Fibroblast of lung (primary cell): ENCODE measurements at regions not wholly inside any gene's neighbourhood (a gene's known extent, or its start where the extent isn't known, plus 50 kb on each side); places are given as distances from the start of the nearest gene placed in this dataset.

Experiments used
- CTCF ChIP-seq, 2 donors: IDR thresholded peaks in 1 of 2; conservative IDR thresholded peaks in 1 of 2; 1 replicate in 1 of 2; 2 replicates in 1 of 2; pipeline ENCODE4 v1.5.1; 2011 to 2012; ENCODE audit warnings: low read length in 2 of 2, control low read depth in 1 of 2, inconsistent platforms in 1 of 2, low read depth in 1 of 2, mild to moderate bottlenecking in 1 of 2
- EZH2 ChIP-seq: IDR thresholded peaks from 2 replicates; pipeline ENCODE4 v1.5.1; 2012; ENCODE audit warnings: low read length, control low read depth, mild to moderate bottlenecking; ENCODE audit errors: missing control alignments

- no peak for TF ChIP-seq CTCF (conservative IDR thresholded peaks at IDR 0.05 in 1 of 2, IDR thresholded peaks at IDR 0.05 in 1 of 2; ENCODE audit: low read depth in 1 of 2, low read length in 2 of 2)
- TF ChIP-seq EZH2 = no peak
Measured at GRCh38 chr9:117649126-117649525, 55.1 kb upstream of the TLR4 start.
